GM19468 (cell line): ENCODE measurements at regions not wholly inside any gene's neighbourhood (a gene's known extent, or its start where the extent isn't known, plus 50 kb on each side); places are given as distances from the start of the nearest gene placed in this dataset.
A peak's percentile ranks its signal among the peaks of the same experiment; 100 is the strongest.

Experiments
- ATAC-seq: cut with Tn5 transposase; IDR thresholded peaks from one replicate; pipeline ENCODE4 v1.9.1; 2021; ENCODE audit warnings: mild to moderate bottlenecking, moderate library complexity, moderate number of reproducible peaks; ENCODE audit not compliant: unreplicated experiment; ENCODE audit errors: extremely low read depth

DNA sequence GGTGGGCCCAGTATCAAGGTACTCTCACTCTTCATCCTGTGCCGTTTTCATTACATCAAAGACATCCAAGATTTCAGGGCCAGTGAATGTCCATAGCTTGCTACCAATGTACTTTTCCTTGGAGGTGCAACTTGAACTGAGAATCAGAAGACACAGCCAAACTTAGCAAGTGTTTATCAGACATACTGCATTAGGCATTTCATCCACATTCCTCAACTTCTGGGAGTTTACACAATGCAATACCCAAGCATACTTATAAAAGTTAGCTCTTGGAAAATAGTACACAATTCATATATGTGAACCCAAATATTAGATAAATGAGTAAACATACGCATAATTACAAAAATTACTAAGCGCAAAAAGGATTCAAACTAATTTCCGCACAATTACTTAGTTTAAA lies 216.3 kb upstream of the RHOBTB1 start:
- no peak for ATAC-seq

- no peak for ATAC-seq
Observed at GRCh38 chr10:61159253-61159652, 215.3 kb upstream of the RHOBTB1 start.

- ATAC-seq: no peak
Observed at GRCh38 chr10:61157182-61157581, 213.2 kb upstream of the RHOBTB1 start.

GRCh38 chr10:61153771-61154170 lies 209.8 kb upstream of the RHOBTB1 start:
- ATAC-seq: no peak

GRCh38 chr10:61151059-61151458 lies 207.1 kb upstream of the RHOBTB1 start:
- ATAC-seq: no peak

- ATAC-seq: no peak
Observed at GRCh38 chr10:61148451-61148850, 204.5 kb upstream of the RHOBTB1 start.

- no peak for ATAC-seq
Observed at GRCh38 chr10:61142987-61143386, 199.0 kb upstream of the RHOBTB1 start.

DNA sequence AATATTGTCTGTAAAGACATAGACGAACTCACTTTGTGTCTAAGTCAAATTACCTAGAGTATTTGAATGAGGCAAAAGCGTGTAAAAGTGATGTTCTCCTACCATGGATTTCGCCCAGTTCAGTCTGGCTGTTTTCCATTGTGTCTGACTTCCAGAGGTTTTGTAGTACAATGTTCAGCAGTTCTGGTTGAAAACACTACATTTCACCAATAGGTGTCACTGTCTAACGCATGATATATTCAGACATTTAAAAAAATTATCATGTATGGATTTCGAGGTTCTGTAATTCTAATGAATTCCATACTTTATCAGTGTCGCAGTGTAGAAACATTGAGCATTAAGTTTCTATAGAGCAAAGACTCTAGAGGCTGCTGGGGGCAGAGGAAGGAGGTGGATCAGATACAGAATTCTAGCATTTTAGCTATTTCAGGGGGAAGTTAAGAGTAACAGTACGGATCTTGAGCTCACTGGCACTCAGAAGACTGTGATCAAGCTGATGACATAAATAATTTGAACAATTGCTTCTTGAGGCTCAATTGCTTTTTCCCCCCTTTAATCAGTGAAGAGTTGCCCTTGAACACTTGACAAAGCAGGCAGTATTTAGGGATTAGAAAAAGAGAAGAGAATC lies 196.9 kb upstream of the RHOBTB1 start:
- ATAC-seq: no peak

GRCh38 chr10:61139592-61139953 lies 195.6 kb upstream of the RHOBTB1 start:
- no peak for ATAC-seq

DNA sequence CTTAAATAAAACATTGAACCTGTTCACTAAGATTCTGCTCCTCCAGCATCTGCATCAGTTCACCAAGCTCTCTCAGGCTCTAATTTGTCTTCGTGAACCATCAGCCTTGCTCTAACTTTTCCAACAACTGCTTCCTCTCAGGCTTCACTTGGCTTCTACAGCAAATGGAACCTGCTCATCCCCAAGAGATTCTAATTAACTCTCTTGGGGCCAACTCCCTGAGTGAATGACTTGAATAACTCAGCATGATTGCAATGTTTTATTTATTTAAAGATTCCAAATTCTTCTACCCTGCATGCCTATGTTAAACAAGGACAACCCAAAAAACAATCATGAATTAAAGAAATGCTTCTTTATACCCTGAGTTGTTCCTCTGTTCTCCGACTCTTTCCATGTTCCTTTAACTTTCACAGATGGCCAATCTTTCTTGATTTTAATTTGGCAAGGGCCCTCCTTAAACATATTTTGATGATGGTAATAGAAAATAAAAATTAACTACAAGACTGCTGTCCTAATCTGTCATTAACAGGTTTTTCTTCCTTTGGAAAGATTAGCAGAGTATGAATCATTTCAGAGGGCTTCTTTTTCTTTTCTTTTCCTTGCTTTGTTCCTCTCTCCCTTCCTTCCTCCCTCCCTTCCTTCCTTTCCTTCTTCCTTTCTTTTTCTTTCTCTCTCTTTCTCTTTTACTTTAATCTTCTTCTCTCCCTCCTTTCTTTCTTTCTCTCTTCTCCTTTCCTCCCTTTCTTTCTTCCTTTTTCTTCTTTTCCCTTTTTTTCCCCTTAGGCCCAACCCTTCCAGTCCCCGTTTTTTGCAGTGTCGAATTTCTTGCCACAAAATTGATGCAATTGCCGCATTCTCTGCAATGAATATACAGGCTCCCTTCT lies 195.0 kb upstream of the RHOBTB1 start:
- no peak for ATAC-seq

- no peak for ATAC-seq
Observed at GRCh38 chr10:61136139-61136538, 192.2 kb upstream of the RHOBTB1 start.

GRCh38 chr10:61135276-61135721 lies 191.3 kb upstream of the RHOBTB1 start:
- peak; percentile 84 for ATAC-seq

- ATAC-seq: no peak
Observed at GRCh38 chr10:61130366-61130765, 186.4 kb upstream of the RHOBTB1 start.

- no peak for ATAC-seq
Observed at GRCh38 chr10:61128196-61128595, 184.2 kb upstream of the RHOBTB1 start.

- no peak for ATAC-seq
Observed at GRCh38 chr10:61125560-61126170, 181.7 kb upstream of the RHOBTB1 start.

- ATAC-seq: no peak
Observed at GRCh38 chr10:61124756-61125530, 181.0 kb upstream of the RHOBTB1 start.

DNA sequence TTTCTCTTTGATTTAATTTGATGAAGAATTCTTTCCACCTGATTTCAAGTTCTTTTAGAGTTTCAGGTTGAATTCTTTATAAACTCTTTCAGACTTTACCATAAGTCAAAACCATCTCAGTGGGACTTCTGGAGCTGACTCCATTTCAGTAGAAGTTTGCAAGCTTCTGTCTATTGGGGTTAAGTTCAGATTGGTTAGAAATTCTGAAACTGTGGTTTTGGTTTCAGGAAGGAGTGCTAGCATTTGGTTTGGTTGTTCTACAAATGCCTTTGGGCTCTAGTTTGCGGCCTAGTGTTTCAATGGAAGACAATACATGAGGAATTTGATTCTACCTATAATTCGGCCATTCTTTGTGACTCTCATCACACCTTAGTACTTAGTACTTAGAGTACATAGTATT lies 176.8 kb upstream of the RHOBTB1 start:
- ATAC-seq: no peak

GRCh38 chr10:61119573-61119972 lies 175.6 kb upstream of the RHOBTB1 start:
- ATAC-seq: no peak

DNA sequence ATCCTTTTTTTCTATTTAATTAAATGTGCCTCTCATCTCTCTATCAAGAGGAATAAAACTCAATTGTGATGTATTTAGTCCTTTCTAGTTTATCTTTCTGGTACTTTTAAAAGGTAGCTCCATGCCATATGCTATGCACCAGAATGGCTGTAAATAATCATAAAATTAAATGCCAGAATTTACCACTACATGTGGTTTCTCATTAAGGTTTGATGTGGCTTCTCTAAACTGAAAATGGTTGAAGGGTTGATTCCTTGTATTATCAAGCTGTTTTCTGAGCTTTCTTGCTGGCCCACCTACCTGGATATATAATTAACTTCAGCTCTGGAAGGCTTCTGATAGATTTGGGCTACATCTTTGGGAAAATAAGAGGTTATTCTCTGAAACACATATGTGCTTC lies 171.9 kb upstream of the RHOBTB1 start:
- no peak for ATAC-seq

GRCh38 chr10:61112771-61113170 lies 168.8 kb upstream of the RHOBTB1 start:
- no peak for ATAC-seq

DNA sequence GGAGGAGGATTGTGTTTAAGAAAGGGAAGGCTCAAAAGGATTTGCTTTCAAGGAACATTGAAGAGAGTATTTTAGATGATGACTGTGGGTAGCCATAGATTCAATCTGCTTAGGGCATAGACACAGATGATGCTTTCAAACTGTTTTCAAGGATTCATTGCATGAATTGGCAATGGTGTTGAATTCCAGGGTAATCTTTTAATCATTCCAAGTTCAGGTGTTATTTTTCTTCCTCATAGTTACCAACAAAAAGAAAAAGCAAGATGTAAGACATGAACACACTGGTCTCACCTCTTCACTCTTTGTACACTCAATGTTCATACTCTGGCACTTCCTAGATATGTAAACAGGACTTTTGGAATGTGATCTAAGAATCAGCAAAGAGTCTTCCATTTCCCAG lies 167.0 kb upstream of the RHOBTB1 start:
- ATAC-seq: no peak
